Parathyroid adenoma (tissue), 2 donors: ENCODE measurements at regions not wholly inside any gene's neighbourhood (a gene's known extent, or its start where the extent isn't known, plus 50 kb on each side); places are given as distances from the start of the nearest gene placed in this dataset.

Source experiments
- H2AFZ ChIP-seq: fragments of 300-600 bp; sonication (generic); one replicate; pipeline ENCODE4 v1.7.0; 2017; ENCODE audit warnings: antibody characterized with exemption, mild to moderate bottlenecking
- H3K27ac ChIP-seq: fragments of 300-600 bp; sonication (generic); one replicate; pipeline ENCODE4 v1.7.0; 2017
- H3K27me3 ChIP-seq: fragments of 300-600 bp; sonication (generic); one replicate; pipeline ENCODE4 v1.7.0; 2017; ENCODE audit warnings: low read length; ENCODE audit not compliant: control insufficient read depth, insufficient read depth
- H3K36me3 ChIP-seq: fragments of 300-600 bp; sonication (generic); one replicate; pipeline ENCODE4 v1.7.0; 2017; ENCODE audit warnings: low read length; ENCODE audit not compliant: control insufficient read depth, insufficient read depth
- H3K4me1 ChIP-seq: fragments of 300-600 bp; sonication (generic); one replicate; pipeline ENCODE4 v1.7.0; 2017; ENCODE audit warnings: control low read depth
- H3K4me2 ChIP-seq: fragments of 300-600 bp; sonication (generic); one replicate; pipeline ENCODE4 v1.7.0; 2017; ENCODE audit warnings: low read length
- H3K4me3 ChIP-seq: fragments of 300-600 bp; sonication (generic); one replicate; pipeline ENCODE4 v1.7.0; 2017; ENCODE audit warnings: low read depth, low read length
- H3K79me2 ChIP-seq: fragments of 300-600 bp; sonication (generic); one replicate; pipeline ENCODE4 v1.7.0; 2017; ENCODE audit warnings: control low read depth
- H3K9ac ChIP-seq: fragments of 300-600 bp; sonication (generic); one replicate; pipeline ENCODE4 v1.7.0; 2017; ENCODE audit warnings: mild to moderate bottlenecking
- H3K9me3 ChIP-seq: fragments of 300-600 bp; sonication (generic); one replicate; pipeline ENCODE4 v1.7.0; 2017; ENCODE audit warnings: low read length; ENCODE audit not compliant: control insufficient read depth
- CTCF ChIP-seq: fragments of 300-600 bp; sonication (generic); IDR thresholded peaks from one replicate; pipeline ENCODE4 v1.7.0; 2017; ENCODE audit warnings: antibody characterized with exemption, mild to moderate bottlenecking
- donor health status: primary hyperparathyroidism.

- Histone ChIP-seq H3K9ac (no peak overlapping the region), H3K4me3 (no peak overlapping the region), H3K4me1 (peaks cover 6% of the 10 kb centered on the region), H3K27me3 (no peaks in the 10 kb centered on the region), H2AFZ (no peak overlapping the region), H3K36me3 (no peaks in the 10 kb centered on the region), H3K9me3 (no peaks in the 10 kb centered on the region), H3K79me2 (no peaks in the 10 kb centered on the region), H3K27ac (peak overlapping the region; percentile 29), H3K4me2 (no peak overlapping the region)
- TF ChIP-seq CTCF = no peak
Measured at GRCh38 chr12:3362737-3363136, 128.3 kb upstream of the PRMT8 start.

- Histone ChIP-seq H3K27me3 (no peaks in the 10 kb centered on the region), H3K79me2 (no peaks in the 10 kb centered on the region), H3K9ac (no peak overlapping the region), H3K4me2 (no peak overlapping the region), H3K9me3 (no peaks in the 10 kb centered on the region), H2AFZ (no peak overlapping the region), H3K36me3 (no peaks in the 10 kb centered on the region), H3K4me3 (no peak overlapping the region), H3K4me1 (peaks cover 6% of the 10 kb centered on the region), H3K27ac (no peak overlapping the region)
- no peak for TF ChIP-seq CTCF
Measured at GRCh38 chr12:3363608-3364007, 127.4 kb upstream of the PRMT8 start.

GRCh38 chr12:3364226-3364625 lies 126.8 kb upstream of the PRMT8 start:
- no peak overlapping the region for H3K9ac ChIP-seq

GRCh38 chr12:3364661-3365462 lies 126.1 kb upstream of the PRMT8 start:
- no peak for TF ChIP-seq CTCF
- Histone ChIP-seq H3K4me2 (no peak overlapping the region), H2AFZ (no peak overlapping the region), H3K9me3 (no peaks in the 10 kb centered on the region), H3K4me3 (no peak overlapping the region), H3K79me2 (no peaks in the 10 kb centered on the region), H3K27me3 (no peaks in the 10 kb centered on the region), H3K36me3 (no peaks in the 10 kb centered on the region), H3K27ac (no peak overlapping the region), H3K4me1 (peaks cover 6% of the 10 kb centered on the region), H3K9ac (no peak overlapping the region)

More at GRCh38 chr12:3364226-3364625, 126.8 kb upstream of the PRMT8 start:
- H3K27me3 ChIP-seq = no peaks in the 10 kb centered on the region
- H3K79me2 ChIP-seq = no peaks in the 10 kb centered on the region
- H3K4me2 ChIP-seq = no peak overlapping the region
- H3K4me1 ChIP-seq = peaks cover 6% of the 10 kb centered on the region
- no peaks in the 10 kb centered on the region for H3K36me3 ChIP-seq
- H2AFZ ChIP-seq = no peak overlapping the region
- no peaks in the 10 kb centered on the region for H3K9me3 ChIP-seq
- H3K4me3 ChIP-seq = no peak overlapping the region
- no peak overlapping the region for H3K27ac ChIP-seq
- no peak for TF ChIP-seq CTCF
